ENCODE measurements at regions not wholly inside any gene's neighbourhood (a gene's known extent, or its start where the extent isn't known, plus 50 kb on each side); places are given as distances from the start of the nearest gene placed in this dataset.

DNA sequence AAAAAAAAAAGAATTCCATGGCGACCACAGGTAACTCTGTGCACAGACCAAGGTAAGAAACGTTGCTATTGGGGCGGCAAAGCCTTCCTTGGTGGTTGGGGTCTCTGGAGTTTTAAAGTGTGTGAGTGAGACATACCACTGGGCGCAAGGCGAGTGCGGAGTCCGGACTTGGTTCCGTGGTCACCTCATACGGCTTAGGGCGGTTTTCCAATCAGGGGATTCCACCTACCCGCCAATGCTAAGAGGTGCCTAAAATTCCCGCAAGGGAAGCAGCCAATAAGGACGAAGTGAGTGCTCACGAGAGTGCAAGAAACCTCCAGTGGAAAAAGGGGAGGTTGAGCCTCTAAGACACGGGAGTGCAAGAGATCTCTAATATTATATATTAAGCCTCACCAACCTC, 68.6 kb upstream of the PRSS16 start:
- FAIRE-seq (no peak), DNase-seq (ENCODE audit: low read depth in 1 of 2, low spot score in 1 of 2) (no peak), ATAC-seq (no peak)
- Histone ChIP-seq H3K27ac (peak overlapping the region; percentile 79 to 94), H3K4me1 (no peaks in the 10 kb centered on the region), H3K4me3 (peak overlapping the region; percentile 79), H3K4me2 (peak overlapping the region; percentile 83), H3K9me3 (no peaks in the 10 kb centered on the region)
- ChIA-PET POLR2A (no interaction called here), CTCF (interaction anchor here (3.2 kb wide), 1 partner anchor 618 kb away, joined by 12 read pairs; no protein-coding TSS in a partner anchor)
- no peak for TF ChIP-seq RFX5 (IDR thresholded peaks at IDR 0.05)
- TF ChIP-seq, protein P1, sequence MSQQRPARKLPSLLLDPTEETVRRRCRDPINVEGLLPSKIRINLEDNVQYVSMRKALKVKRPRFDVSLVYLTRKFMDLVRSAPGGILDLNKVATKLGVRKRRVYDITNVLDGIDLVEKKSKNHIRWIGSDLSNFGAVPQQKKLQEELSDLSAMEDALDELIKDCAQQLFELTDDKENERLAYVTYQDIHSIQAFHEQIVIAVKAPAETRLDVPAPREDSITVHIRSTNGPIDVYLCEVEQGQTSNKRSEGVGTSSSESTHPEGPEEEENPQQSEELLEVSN (IDR thresholded peaks at IDR 0.05; ENCODE audit: borderline replicate concordance, low read depth) = no peak
- TF ChIP-seq CEBPB (IDR thresholded peaks at IDR 0.05) = no peak
- WGBS (ENCODE audit: missing lambda C conversion rate) = 66% methylated on average over 15 of the region's 15 CpGs

GRCh38 chr6:27183060-27183832, 64.3 kb upstream of the PRSS16 start:
- ATAC-seq (no peak), FAIRE-seq (no peak), DNase-seq (ENCODE audit: low read depth in 1 of 2, low spot score in 1 of 2) (no peak)
- Histone ChIP-seq H3K4me1 (no peaks in the 10 kb centered on the region; the same call in 2 of the 3 replicates), H3K4me2 (no peak overlapping the region), H3K9me3 (no peaks in the 10 kb centered on the region), H3K27ac (no peak overlapping the region), H3K4me3 (no peak overlapping the region)
- ChIA-PET POLR2A (no interaction called here), CTCF (interaction anchor here (1.5 kb wide), 1 partner anchor 569 kb away, joined by 5 read pairs; no protein-coding TSS in a partner anchor)
- 66% methylated on average over 9 of the region's 9 CpGs for WGBS (ENCODE audit: missing lambda C conversion rate)
- no peak for TF ChIP-seq EHF (CRISPR knock-in tag; IDR thresholded peaks at IDR 0.05)
- TF ChIP-seq FOSB (CRISPR knock-in tag; IDR thresholded peaks at IDR 0.05) = no peak
- no peak for TF ChIP-seq ESRRA (IDR thresholded peaks at IDR 0.05; ENCODE audit: borderline replicate concordance, low read length)
- TF ChIP-seq ZC3H11A (IDR thresholded peaks at IDR 0.05) = no peak
- TF ChIP-seq RCOR1 (IDR thresholded peaks at IDR 0.05; ENCODE audit: low read depth, low read length) = no peak
- no peak for TF ChIP-seq TP53 (CRISPR knock-in tag; IDR thresholded peaks at IDR 0.05)
- no peak for TF ChIP-seq RFX5 (IDR thresholded peaks at IDR 0.05)
- no peak for TF ChIP-seq ZFP36 (IDR thresholded peaks at IDR 0.05; ENCODE audit: borderline replicate concordance, partially characterized antibody)
- TF ChIP-seq, protein P2, sequence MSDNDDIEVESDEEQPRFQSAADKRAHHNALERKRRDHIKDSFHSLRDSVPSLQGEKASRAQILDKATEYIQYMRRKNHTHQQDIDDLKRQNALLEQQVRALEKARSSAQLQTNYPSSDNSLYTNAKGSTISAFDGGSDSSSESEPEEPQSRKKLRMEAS (IDR thresholded peaks at IDR 0.05) = no peak
- no peak for TF ChIP-seq HOXB13 (CRISPR knock-in tag; IDR thresholded peaks at IDR 0.05; ENCODE audit: low read depth)
- TF ChIP-seq HOXB5 (CRISPR knock-in tag; IDR thresholded peaks at IDR 0.05) = no peak
- TF ChIP-seq GATA3 (IDR thresholded peaks at IDR 0.05; ENCODE audit: borderline replicate concordance) = no peak
- TF ChIP-seq, protein P3, sequence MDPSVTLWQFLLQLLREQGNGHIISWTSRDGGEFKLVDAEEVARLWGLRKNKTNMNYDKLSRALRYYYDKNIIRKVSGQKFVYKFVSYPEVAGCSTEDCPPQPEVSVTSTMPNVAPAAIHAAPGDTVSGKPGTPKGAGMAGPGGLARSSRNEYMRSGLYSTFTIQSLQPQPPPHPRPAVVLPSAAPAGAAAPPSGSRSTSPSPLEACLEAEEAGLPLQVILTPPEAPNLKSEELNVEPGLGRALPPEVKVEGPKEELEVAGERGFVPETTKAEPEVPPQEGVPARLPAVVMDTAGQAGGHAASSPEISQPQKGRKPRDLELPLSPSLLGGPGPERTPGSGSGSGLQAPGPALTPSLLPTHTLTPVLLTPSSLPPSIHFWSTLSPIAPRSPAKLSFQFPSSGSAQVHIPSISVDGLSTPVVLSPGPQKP (IDR thresholded peaks at IDR 0.05; ENCODE audit: low read depth, low read length) = no peak
- TF ChIP-seq, protein P4, sequence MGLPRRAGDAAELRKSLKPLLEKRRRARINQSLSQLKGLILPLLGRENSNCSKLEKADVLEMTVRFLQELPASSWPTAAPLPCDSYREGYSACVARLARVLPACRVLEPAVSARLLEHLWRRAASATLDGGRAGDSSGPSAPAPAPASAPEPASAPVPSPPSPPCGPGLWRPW (IDR thresholded peaks at IDR 0.05) = no peak
- no peak for TF ChIP-seq CHD4 (IDR thresholded peaks at IDR 0.05; ENCODE audit: borderline replicate concordance)

DNA sequence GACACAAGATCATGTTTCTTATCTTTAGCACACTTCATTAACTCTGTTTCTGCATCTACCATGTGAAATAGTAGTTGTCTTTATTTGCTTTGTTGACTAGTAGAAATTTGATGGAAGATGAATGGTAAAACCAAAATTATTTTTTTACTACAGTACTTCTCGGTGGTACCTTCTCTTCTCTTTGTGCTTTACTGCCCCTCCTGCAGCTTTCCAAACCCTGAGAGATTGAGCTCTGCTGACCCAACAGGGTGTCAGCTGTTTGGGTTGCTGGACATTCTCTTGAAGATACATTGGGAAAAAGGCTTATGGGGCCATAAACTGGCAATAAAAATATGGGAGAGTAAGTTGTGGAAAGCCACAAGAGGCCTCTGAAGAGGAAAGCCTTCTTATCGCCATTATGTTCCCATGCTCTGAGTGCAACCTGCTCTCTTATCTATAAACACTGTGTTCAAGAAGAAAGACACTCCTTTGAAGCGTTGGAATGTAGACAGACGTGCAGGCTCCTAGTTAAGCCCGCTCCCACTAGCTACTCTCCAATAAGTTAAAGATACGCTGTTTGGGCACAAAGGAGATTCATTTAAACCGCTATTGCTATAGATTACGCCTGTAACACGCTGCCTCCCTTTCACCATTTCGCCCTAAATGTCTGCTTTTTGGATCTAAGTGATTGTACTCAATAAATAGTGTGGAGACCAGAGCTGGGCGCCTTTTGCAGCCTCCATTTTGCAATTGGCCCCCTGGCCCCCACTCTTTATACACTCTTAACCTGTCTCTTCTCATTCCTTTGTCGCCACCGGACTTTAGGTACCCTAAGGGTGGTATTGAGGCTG, 60.1 kb upstream of the PRSS16 start:
- CTCF ChIA-PET = interaction anchor here (1.0 to 1.6 kb wide), 6 partner anchors 8 to 706 kb away, joined by 3 to 6 read pairs (median 4); a partner anchor contains a TSS
- ATAC-seq = no peak
- FAIRE-seq = no peak

More for the DNA sequence above, 60.1 kb upstream of the PRSS16 start:
- Histone ChIP-seq H3K4me1 (peaks cover 3% of the 10 kb centered on the region; the same call in 2 of the 3 replicates), H3K4me3 (peak overlapping the region; percentile 56), H3K4me2 (peak overlapping the region; percentile 62), H3K9me3 (no peaks in the 10 kb centered on the region), H3K27ac (peak overlapping the region; percentile 72 to 85)
- TF ChIP-seq ZSCAN20 (CRISPR knock-in tag; IDR thresholded peaks at IDR 0.05) (no peak), PHF8 (IDR thresholded peaks at IDR 0.05; ENCODE audit: borderline replicate concordance, low read depth) (no peak), CHD2 (IDR thresholded peaks at IDR 0.05; ENCODE audit: low read length, partially characterized antibody) (no peak), ZFP36 (IDR thresholded peaks at IDR 0.05; ENCODE audit: borderline replicate concordance, partially characterized antibody) (no peak), HOXA7 (CRISPR knock-in tag; IDR thresholded peaks at IDR 0.05) (no peak), SREBF2 (IDR thresholded peaks at IDR 0.05) (no peak), HOXB5 (CRISPR knock-in tag; IDR thresholded peaks at IDR 0.05) (no peak), MYC (IDR thresholded peaks at IDR 0.05; ENCODE audit: borderline replicate concordance, low read length) (no peak), FOSL2 (IDR thresholded peaks at IDR 0.05) (no peak), FOSL2 (CRISPR knock-in tag; IDR thresholded peaks at IDR 0.05) (no peak), MAZ (IDR thresholded peaks at IDR 0.05; ENCODE audit: borderline replicate concordance, low read depth, low read length) (no peak)
- TF ChIP-seq, protein P1 (IDR thresholded peaks at IDR 0.05; ENCODE audit: borderline replicate concordance, low read depth) = no peak
- 83% methylated on average over 13 of the region's 13 CpGs for WGBS (ENCODE audit: missing lambda C conversion rate)
- POLR2A ChIA-PET = interaction anchor here (0.9 to 1.2 kb wide), 2 partner anchors 9 to 10 kb away, joined by 3 read pairs; no protein-coding TSS in a partner anchor
- no peak for DNase-seq (ENCODE audit: low read depth in 1 of 2, low spot score in 1 of 2)

Measured in A549 (cell line).